AG10803 (cell line): ENCODE measurements at regions not wholly inside any gene's neighbourhood (a gene's known extent, or its start where the extent isn't known, plus 50 kb on each side); places are given as distances from the start of the nearest gene placed in this dataset.

Source experiments
- DNase-seq: peaks from one replicate; pipeline ENCODE4 v3.0.0; 2010; ENCODE audit warnings: low read depth
- H3K4me3 ChIP-seq: 2 replicates; pipeline ENCODE4 v1.5.1; 2011; ENCODE audit warnings: mild to moderate bottlenecking, low read length, control low read depth
- TF ChIP-seq, protein P1 (sequence below): conservative IDR thresholded peaks from 2 replicates; pipeline ENCODE4 v1.5.1; 2011; ENCODE audit warnings: mild to moderate bottlenecking, low read length, control low read depth, inconsistent platforms

DNA sequence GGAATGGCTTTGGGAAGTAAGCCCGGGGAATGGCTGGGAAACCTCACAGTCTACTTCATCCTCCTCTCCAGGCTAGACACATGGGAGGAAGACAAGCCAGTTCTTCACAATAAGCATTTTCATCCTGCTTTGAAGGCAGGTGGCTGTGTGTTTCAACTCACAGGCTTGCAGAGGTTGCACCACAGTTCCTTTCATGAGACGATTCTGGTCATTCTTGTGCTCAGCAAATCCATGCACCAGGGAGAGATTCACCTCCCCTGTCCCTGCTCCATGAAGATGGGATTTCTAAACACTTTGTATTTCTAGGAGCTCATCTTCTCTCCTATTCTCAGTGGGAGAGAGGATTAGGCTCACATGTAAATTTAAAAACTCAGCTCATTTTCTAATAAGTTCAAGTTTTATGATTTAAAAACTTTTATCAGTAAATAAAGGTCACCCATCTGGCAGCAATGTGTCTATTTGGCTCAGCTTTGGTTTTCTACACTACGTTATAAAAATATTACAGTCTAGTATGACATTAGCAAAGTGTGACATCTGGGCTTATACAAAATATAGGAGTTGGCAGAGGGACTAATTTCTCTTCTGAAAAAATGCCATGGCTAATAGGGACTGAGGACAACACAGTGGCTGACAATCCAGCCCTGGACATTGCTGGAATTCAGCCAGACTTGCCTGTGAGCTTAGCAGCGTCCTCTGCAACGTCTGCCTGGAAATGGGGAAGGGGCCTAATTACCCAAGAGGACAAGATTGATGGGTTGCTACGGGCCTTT is 283.2 kb upstream of the SLC10A2 start:
- no peak for DNase-seq
- TF ChIP-seq, protein P1, sequence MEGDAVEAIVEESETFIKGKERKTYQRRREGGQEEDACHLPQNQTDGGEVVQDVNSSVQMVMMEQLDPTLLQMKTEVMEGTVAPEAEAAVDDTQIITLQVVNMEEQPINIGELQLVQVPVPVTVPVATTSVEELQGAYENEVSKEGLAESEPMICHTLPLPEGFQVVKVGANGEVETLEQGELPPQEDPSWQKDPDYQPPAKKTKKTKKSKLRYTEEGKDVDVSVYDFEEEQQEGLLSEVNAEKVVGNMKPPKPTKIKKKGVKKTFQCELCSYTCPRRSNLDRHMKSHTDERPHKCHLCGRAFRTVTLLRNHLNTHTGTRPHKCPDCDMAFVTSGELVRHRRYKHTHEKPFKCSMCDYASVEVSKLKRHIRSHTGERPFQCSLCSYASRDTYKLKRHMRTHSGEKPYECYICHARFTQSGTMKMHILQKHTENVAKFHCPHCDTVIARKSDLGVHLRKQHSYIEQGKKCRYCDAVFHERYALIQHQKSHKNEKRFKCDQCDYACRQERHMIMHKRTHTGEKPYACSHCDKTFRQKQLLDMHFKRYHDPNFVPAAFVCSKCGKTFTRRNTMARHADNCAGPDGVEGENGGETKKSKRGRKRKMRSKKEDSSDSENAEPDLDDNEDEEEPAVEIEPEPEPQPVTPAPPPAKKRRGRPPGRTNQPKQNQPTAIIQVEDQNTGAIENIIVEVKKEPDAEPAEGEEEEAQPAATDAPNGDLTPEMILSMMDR = no peak
- no peak overlapping the region for H3K4me3 ChIP-seq

DNA sequence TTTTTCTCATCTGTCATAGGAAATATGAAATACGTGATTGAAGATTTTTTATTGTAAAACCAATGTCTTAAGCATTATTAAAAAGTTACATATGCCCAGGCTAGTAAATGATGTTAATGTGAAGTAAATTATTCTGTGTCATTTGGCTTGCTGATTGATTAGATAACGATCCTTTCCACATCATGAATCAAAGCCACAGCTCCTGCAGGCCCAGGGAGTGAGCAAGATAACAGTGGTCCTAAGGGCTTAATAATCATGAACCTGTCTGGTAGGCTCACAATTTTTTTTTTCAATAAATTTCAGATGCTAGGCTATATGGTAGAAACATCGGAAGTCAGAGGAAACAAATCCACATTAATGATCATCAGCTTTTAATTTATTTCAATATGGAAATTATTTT is 269.0 kb upstream of the SLC10A2 start:
- DNase-seq = no peak

DNA sequence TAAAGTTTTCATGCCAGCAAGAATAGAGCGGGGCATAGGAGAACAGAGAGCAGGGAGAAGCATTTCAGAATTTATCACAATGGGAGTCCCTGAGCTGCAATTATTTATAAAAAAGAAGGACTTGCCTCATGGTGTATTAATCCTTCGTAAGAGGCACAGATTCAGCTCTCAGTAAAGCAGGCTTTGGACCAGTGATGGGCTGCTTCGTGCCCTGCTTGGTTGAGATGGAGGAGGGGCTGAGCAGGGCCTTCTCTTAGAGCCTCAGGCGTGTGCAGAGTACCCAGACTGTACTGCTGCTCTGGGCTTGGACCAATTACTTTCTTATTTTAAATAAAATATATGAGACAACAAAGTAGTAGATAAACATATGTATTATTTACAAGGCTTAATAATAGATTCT is 265.7 kb upstream of the SLC10A2 start:
- DNase-seq = no peak
- no peak overlapping the region for H3K4me3 ChIP-seq
- TF ChIP-seq, protein P1 = no peak

More for the DNA sequence above, 269.0 kb upstream of the SLC10A2 start:
- H3K4me3 ChIP-seq = no peak overlapping the region
- TF ChIP-seq, protein P1 = no peak

DNA sequence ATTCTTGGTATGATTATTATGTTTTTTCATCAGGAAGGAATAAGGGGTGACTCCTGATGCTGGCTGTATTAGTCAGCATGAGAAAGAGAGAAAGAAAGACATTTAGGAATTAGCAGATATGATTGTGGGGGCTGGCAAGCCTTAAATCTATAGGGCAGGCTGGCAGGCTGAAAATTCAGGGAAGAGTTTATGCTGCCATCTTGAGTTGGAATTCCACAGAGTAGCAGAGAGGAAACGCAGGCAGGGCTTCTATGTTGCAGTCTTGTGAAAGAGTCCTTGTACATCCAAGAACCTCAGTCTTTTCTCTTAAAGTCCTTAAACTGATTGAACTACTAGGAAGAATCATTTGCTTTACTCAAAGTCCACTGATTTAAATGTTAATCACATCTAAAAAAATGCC is 262.7 kb upstream of the SLC10A2 start:
- no peak overlapping the region for H3K4me3 ChIP-seq
- TF ChIP-seq, protein P1 = no peak
- no peak for DNase-seq

DNA sequence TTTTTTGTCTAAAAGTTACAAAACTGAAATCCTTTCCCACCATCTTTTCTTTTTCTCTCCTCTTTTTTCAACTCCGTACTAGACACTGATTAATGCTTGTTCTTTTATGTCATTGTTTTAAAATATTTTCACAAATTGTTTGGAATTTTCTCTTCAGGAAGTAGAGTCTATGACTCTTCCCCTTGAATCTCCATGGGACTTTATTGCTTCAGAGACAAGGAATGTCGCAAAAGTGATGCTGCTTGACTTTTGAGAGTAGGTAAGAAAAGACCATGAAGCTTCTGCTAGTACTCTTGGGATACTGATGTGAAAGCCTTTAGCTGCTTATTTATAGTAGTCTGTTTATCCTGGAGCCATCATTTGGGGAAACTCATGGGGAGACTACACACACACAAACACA is 260.1 kb upstream of the SLC10A2 start:
- TF ChIP-seq, protein P1 = no peak
- H3K4me3 ChIP-seq = no peak overlapping the region
- DNase-seq = no peak

DNA sequence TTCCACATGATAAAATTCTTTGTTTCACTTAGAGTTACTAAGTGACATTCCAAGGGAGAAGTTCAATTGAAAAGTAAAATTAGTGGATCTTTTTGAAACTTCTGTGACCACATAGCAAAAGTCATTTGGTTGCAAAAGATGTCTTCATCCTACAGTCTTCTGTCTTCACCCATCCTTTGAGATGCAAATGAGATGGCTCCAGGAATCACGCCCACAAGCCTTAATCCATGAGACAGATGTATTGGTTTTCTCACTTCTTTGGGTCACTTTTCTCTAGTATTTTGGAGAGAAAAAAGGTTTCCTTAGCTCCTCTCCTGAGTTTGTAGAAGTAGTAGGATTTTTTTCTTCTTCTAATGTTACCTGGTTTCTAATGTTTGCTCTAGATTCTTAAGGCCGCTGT is 259.5 kb upstream of the SLC10A2 start:
- TF ChIP-seq, protein P1 = no peak
- no peak for DNase-seq
- no peak overlapping the region for H3K4me3 ChIP-seq

DNA sequence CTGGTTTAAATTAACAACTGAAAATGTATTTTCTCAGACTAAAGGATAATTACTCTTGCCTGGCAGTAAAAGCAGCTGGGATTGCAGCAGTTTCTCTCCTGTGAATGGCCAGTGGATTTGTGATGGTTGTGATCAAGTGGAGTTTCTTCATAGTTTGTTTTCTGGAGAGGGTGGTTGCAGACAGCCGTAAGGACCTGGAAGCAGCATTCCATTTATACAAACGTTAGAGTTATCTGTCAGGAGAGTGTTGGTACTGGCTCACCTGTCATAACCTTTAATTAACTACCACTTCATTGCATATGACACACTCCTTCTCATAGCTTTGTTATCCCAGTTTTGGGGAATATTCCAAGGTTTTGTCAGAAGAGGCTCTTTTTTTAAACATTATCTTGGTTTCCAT is 258.4 kb upstream of the SLC10A2 start:
- TF ChIP-seq, protein P1 = no peak
- no peak for DNase-seq
- H3K4me3 ChIP-seq = no peak overlapping the region
